ENCODE measurements at regions not wholly inside any gene's neighbourhood (a gene's known extent, or its start where the extent isn't known, plus 50 kb on each side); places are given as distances from the start of the nearest gene placed in this dataset.

DNA sequence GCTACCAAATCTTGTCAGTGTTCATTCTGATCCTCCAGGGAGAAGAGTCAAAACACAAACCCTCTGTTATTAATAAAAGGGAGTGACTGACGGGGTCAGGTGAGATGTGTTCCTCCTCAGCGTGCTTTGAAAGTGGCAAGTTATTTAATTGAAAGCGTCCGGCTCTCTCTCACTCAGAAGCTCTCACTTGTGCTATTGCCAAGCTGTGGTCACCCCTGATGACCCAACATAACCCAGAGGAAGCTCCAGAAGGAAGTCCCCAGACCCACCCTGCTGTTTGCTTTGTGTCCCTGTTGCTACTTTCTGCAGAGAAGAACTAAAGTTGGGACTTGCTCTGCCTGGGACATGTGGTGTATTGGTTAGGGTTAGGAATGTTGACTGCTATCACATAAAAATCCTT lies 235.6 kb downstream of the EDEM1 start:
- DNase-seq (ENCODE audit: extremely low read depth in 1 of 11, low read depth in 9 of 11, low spot score in 4 of 11): no peak

DNA sequence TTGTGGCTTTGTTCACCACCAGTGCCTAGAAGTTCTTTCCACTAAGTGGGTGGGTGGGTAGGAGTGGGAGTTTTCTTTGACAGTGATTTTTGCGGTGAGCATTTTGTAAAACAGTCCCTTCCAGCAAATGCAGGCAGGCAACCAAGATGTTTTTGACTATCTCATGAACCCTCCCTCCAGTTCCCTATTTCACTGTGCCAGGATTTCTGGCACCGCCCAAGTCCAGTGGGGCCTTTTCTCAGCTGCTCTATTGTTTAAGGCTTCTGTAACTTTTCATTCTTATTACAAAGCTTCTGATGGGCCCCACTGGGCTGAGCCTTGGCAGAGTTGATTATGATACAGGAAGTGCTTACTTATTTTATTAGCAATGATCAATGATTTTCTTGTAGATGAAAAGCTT lies 236.0 kb downstream of the EDEM1 start:
- DNase-seq (ENCODE audit: extremely low read depth in 1 of 11, low read depth in 9 of 11, low spot score in 4 of 11): no peak

DNA sequence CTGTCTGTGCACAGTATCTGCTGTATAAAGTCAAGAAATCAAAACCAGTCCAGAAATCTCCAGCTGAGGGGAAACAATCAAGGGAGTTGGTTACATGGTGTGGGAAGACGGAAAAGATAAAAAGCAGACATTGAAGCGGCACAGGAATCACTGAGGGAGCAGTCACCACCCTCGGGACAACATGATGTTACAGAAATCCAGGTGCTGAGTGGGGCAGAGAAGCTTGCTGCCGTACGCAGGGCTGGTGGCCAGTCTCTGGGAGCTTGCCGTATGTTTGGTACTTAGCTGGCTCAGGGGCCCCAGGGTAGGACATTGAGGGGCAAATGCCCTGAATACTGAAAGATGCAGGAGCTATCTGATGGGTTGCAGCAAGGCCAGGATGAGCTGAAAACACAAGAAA lies 237.9 kb downstream of the EDEM1 start:
- no peak for DNase-seq (ENCODE audit: extremely low read depth in 1 of 11, low read depth in 9 of 11, low spot score in 4 of 11)

DNA sequence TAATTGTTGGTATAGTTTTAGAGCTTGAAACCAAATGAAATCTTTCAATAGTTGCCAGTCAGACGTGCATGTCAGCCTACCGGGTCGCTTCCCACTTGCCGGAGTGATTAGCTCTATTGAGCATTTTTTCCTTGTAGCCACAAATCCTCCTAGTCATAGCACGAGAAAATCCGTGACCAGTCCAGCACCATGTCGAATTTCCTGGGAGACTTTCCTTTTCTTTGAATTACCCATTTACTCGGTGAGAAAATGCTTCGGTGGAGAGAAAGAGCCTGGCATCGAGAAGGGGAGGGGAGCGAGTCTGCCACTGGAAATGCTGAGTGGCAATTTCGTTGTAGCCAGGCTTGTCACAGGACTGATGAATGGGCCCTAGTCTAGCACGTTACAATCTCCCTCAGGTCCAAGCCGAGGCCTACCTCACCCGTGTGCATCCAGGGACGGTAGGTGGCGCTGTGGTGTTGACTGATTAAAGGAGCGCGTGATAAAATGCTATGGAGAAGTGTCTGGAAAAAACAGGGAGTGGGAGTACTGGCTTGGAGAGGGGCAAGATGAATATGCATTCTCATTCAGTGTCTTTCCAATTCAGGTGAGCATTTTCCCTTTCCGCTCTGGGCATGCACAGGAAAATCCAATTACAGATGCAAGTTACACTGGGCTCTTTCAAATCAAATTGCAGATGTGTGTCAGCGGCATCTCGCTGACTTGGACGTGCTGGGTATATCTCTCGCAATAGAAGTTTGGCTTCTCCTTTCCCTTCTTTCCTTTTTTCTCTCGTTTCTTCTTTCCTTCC lies 238.8 kb downstream of the EDEM1 start:
- DNase-seq (ENCODE audit: extremely low read depth in 1 of 11, low read depth in 9 of 11, low spot score in 4 of 11): peak; percentile 73 to 91 (median 84)

DNA sequence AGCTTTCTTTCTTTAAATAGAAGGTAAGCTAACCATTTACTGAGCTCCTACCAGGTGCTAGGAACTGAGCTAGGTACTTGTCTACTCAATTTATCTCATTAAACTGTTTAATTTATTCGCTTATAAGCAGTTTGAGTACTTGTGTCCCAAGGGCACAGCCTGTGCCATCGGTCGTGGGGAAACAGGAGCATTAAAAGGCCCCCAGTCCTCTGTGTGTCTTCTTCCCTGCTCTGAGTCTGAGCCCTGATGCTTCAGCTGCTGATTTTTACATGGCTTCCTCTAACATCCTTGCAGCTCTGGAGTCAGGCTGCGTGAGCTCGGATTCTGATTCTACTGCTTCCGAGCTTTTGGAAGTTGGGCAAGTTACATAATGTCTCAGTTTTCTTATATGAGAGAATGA lies 239.5 kb downstream of the EDEM1 start:
- no peak for DNase-seq (ENCODE audit: extremely low read depth in 1 of 11, low read depth in 9 of 11, low spot score in 4 of 11)

DNA sequence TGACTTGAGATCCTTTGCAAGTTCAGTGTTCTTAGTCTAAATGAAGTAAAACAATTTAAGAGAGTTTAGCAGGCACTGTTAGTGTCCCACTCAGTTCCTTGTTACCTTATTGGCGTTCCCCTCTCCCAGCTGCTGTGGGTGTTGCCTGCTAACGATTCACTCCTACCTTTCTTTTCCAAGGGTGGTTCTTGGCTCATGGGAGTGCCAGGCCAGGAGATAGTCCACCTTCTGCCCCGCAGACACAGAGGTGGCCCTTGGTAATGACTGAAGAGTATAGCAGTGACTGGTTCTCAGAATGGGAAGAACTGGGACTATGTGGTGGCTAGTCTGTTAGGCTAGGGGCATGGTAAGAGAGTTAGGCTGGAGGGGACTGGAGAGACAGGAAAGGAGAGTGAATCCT lies 240.4 kb downstream of the EDEM1 start:
- no peak for DNase-seq (ENCODE audit: extremely low read depth in 1 of 11, low read depth in 9 of 11, low spot score in 4 of 11)

DNA sequence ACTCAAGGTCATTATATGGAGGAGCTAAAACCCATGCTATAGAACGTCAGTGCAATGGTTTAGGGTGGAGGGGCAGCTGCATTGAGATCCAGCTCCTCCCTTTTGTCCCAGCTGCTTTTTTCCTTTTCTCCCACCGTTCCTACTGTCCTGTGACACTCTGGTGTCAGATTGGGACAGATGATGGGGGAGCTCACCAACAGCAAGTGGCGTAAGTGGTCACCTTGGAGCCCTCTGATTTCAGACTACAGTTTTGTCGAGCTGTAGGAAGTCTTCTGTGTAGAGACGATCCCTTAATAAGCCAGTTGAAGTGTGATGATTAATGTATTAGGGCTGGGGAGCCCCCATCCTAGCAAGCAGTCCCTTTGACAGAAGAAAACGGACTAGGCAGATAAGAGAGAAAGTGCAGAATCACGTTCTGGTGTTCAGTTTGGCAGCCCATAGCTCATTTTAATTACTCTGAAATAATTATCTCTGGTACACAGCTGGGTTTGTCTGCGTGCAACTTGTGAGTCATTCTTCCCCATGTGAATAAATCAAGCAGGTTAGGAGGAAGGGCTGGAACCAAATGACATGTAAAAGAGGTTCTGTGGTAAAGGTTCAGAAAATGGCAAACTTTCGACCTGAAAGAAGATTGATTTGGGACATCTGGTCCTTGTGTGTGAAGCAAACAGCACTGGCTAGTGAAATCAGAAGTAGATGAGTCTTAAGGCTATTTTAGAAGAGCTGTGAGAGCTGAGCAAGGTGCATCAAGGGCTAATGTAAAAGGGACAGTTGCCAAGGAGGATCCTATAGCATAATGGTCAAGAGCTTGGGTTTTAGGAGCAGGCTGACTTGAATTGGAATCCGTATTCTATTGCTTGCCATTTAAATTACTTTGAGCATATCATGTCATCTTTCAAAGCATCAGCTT lies 241.4 kb downstream of the EDEM1 start:
- peak in 9 of 11 donors; percentile 5 to 52 (median 29) for DNase-seq (ENCODE audit: extremely low read depth in 1 of 11, low read depth in 9 of 11, low spot score in 4 of 11)

DNA sequence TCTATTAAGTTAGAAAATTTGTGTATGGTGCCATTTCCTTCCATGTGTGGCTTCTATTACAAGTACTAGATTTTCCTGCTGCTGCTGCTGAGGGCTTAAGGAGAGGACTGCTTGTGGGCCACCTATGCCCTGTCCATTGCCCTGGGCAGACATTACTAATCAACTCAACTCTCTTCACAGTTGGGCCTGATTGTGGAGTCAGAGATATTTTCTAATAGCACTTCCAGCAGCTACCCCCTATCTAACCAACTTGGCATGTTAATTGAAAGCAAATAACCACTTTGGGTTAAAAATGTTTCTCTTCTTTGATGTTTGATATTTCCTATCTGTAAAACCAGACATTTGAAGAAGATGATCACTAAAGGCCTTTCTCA lies 242.0 kb downstream of the EDEM1 start:
- DNase-seq (ENCODE audit: extremely low read depth in 1 of 11, low read depth in 9 of 11, low spot score in 4 of 11): no peak

DNA sequence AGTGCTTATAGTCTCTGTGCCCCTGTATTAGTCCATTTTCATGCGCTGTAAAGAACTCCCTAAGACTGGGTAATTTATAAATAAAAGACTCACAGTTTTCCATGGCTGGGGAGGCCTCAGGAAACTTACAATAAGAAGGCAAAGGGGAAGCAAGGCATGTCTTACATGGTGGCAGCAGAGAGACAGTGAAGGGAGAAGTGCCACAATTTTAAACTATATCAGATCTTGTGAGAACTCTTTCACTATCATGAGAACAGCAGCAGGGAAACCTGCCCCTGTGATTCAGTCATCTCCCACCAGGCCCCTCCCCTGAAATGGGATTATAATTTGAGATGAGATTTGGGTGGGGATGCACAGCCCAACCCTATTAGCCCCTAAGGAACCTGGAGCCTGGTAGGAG lies 243.2 kb downstream of the EDEM1 start:
- DNase-seq (ENCODE audit: extremely low read depth in 1 of 11, low read depth in 9 of 11, low spot score in 4 of 11): no peak

DNA sequence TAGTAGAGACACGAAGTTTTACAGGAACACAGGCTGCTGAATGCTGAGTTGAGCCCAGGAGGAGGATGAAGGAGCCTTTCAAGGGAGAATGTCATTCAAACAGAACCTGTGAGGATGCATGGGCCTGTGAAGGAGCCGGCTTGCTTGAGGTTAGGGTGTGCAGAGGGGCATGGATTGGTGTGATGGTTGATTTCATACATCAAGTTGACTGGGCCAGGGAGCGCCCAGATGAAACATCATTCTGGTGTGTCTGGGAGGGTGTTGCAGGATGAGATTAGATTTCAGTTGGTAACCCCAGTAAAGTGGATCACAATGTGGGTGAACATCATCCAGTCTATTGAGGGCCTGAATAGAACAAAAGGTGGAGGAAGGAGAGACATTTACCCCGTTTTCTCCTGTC lies 243.6 kb downstream of the EDEM1 start:
- DNase-seq (ENCODE audit: extremely low read depth in 1 of 11, low read depth in 9 of 11, low spot score in 4 of 11): no peak

DNA sequence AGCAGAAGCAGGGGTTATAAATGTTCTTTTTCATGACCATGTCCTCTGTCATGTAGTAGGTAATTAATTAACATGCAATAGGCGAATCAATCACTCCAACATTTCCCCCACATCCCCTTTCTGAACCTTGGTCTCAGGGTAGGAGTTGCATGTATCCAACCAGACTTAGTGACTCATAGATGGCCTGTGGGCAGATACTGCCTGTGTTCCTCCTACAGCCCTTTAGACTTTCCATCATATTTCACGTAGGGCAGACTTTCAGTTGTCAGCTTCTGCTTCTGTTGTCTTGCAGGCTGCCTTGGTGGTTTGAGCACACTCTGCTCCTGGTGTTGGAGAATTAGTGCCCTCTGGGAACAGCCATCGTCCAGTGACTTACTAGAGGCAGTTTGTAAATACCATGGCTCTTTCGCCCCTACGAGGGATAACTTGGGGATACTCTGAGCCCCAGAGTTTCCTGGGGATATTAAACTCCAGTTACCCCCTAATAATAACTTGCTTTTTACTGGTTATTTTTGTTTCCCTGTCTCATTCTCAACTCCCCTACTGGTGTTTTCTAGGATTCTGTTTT lies 244.4 kb downstream of the EDEM1 start:
- no peak for DNase-seq (ENCODE audit: extremely low read depth in 1 of 11, low read depth in 9 of 11, low spot score in 4 of 11)

DNA sequence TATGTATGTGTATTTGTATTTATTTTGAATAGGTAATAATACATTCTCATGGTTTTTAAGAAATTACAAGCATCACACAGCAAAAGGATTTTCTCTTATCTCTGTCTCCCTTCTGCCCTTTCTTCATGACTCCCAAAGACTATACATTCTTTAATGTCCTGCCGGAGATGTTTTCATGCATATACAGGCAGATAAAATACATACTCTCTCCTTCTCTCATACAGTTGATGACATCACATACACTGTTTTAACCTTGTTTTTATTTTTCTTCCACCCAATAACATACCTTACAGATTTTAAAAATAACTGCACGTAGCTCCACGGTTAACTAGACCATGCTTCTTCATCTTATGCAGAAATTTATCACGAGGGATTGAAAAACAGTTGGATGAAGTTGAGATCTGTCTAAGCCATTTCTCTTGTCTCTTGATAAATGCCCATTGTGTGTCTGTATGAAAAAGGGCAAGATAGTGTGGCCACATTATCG lies 249.8 kb downstream of the EDEM1 start:
- DNase-seq (ENCODE audit: extremely low read depth in 1 of 11, low read depth in 9 of 11, low spot score in 4 of 11): no peak

DNA sequence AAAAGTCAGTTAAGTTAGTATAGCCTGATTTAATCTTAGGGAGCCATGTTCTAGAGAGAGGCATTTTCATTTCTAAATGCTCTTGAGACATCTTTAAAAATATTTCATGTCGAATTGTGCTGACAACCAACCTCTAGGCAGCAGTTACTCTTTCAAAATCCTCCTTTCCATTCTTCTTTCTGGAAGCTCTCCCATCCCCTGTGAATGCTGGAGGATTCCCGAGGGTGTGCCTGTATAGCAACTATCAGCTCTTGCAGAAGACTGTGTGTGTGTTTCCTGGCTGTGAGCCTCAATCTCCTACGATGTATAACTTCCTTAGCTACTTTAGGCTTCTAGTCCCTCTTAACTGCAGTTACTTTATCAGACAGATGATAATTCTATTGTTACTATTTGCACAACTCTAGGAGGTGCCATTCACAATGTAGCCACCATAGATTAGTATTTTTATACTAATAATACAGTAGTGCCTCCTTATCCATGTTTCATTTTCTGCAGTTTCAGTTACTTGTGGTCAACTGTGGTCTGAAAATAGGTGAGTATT lies 250.3 kb downstream of the EDEM1 start:
- DNase-seq (ENCODE audit: extremely low read depth in 1 of 11, low read depth in 9 of 11, low spot score in 4 of 11): no peak

DNA sequence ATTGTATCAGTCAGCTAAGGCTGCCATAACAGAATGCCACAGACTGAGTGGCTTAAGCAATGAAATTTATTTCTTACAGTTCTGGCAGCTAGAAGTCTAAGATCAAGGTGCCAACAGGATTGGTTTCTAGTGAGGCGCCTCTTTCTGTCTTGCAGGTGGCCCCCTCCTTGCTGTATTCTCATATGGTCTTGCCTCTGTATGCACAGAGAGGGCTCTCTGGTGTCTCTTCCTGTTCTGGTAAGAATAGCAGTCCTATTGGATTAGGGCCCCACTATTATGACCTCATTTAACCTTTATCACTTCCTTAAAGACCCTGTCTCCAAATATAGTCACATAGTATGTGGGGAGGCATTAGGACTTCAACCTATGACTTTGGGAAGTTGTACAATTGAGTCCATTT lies 253.9 kb downstream of the EDEM1 start:
- DNase-seq (ENCODE audit: extremely low read depth in 1 of 11, low read depth in 9 of 11, low spot score in 4 of 11): no peak

DNA sequence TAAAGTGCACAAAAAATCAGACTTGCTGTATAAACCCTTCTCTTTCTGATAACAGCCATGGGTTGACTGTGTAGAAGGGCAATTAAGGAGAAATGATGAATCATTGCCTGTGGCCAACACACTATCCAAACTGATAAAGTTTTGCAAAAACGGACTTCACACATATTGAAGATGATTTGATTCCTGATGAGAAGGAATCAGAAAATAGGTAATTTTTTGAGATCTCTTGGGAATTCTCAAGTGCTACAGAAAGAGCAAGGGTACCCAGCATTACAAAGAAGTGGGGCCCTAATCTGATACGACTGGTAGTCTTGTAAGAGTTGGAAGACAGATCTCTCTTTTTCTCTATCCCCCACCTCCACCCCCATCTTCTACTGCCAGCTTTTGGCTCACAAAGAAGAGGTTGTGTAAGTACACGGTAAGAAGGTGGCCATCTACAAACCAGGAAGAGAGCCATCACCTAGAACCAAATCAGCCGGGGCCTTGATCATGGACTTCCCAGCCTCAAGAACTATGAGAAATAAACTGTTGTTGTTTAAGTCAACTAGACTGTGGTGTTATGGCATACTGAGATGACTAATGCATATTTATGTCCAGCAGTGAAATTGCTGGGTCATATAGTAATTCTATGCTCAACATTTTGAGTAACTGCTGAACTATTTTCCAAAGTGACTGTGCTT lies 254.7 kb downstream of the EDEM1 start:
- DNase-seq (ENCODE audit: extremely low read depth in 1 of 11, low read depth in 9 of 11, low spot score in 4 of 11): no peak

DNA sequence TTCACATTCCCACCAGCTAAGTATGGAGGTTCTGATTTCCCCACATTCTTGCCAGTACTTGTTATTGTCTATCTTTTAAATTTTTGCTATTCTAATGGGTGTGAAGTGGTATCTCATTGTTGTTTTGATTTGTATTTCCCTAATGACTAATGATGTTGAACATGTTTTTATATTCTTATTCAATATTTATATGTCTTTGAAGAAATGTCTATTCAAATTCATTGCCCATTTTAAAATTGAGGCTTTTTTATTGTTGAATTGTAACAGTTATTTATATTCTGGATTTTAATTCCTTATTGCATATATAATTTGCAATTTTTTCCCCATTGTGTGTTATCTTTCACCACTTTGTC lies 255.3 kb downstream of the EDEM1 start:
- DNase-seq (ENCODE audit: extremely low read depth in 1 of 11, low read depth in 9 of 11, low spot score in 4 of 11): no peak

DNA sequence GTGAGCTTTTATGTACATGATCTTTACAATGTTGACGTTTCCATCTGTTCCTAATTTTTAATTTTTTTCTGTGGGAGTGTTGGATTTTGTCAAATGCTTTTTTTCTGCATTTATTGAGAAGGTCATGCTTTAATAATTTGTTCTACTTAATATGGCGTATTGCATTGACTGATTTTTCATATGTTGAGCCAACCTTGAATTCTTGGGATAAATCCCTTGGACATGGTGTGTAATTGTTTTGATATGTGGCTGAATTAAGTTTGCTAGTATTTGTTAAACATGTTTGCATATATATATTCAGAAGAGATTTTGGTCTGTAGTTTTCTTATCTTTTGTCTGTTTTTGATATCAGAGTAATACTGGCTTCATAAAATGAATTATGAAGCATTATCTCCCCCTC lies 256.7 kb downstream of the EDEM1 start:
- DNase-seq (ENCODE audit: extremely low read depth in 1 of 11, low read depth in 9 of 11, low spot score in 4 of 11): no peak

DNA sequence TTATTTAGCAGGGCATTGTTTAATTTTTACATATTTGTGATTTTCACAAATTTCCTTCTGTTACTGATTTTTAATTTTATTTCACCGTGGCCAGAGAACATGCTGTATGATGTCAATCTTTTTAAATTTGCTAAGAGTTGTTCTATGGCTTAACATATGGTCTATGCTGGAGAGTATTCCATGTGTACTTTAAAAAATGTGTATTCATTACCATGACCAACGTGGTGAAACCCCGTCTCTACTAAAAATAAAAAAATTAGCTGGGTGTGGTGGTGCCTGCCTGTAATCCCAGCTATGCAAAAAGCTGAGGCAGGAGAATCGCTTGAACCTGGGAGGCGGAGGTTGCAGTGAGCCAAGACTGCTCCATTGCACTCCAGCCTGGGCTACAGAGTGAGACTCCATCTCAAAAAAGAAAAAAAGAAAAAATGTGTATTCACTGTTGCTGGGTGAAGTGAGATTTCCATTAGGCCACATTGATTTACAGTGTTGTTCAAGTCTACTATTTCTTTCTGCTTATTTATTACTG lies 258.2 kb downstream of the EDEM1 start:
- no peak for DNase-seq (ENCODE audit: extremely low read depth in 1 of 11, low read depth in 9 of 11, low spot score in 4 of 11)

DNA sequence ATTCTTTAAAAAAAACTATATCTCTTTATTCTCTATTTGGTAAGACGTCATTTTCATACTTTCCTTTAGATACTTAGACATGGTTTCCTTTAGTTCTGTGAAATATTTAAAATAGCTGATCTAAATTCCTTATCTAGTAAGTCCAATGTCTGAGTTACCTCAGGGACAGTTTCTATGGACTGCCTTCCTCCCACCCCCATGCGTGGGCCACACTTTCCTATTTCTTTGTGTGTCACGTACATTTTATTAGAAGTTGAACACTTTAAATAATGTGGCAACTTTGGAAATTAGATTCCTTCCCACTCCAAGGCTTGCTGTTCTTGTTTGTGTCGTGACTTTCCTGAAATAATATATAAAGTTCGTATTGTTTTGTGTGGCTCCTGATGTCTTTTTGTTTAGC lies 260.7 kb downstream of the EDEM1 start:
- no peak for DNase-seq (ENCODE audit: extremely low read depth in 1 of 11, low read depth in 9 of 11, low spot score in 4 of 11)

Data from renal cortex interstitium (tissue), 11 donors.